ENCODE measurements at regions not wholly inside any gene's neighbourhood (a gene's known extent, or its start where the extent isn't known, plus 50 kb on each side); places are given as distances from the start of the nearest gene placed in this dataset.

- H3K4me3 Mint-ChIP-seq, result no peak overlapping the region
- no peak overlapping the region for H3K27ac Mint-ChIP-seq
- H3K4me1 Mint-ChIP-seq, result no peaks in the 10 kb centered on the region
- H3K9me3 Mint-ChIP-seq, result no peaks in the 10 kb centered on the region
- H3K36me3 Mint-ChIP-seq (ENCODE audit: low read depth), result no peaks in the 10 kb centered on the region
- no peak for ATAC-seq (replicated peaks)
- H3K27me3 Mint-ChIP-seq, result peaks cover 7% of the 10 kb centered on the region
These were observed 309.7 kb upstream of the MYT1L start for GRCh38 chr2:2640818-2641217.

DNA sequence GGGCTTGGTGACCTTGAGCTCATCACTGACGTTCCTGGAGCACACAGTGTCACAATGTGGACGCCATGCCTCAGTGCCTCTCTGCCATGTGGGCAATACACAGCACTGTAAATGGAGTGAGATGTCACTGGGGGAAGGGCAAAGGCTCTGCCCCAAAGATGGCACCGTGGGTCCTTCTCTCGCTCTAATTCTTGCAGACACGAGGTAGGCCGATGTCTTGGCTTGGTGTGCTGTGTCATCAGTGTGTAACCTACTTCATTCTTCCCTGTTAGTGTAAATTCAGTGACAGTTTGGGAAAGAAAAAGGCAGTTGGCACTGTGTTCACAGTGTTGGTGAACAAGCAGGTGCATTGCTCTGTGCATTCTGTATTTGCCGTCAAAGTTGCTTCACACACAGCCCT lies 309.3 kb upstream of the MYT1L start:
- Mint-ChIP-seq H3K4me3 (no peak overlapping the region), H3K27ac (no peak overlapping the region), H3K4me1 (no peaks in the 10 kb centered on the region), H3K9me3 (no peaks in the 10 kb centered on the region), H3K36me3 (ENCODE audit: low read depth) (no peaks in the 10 kb centered on the region), H3K27me3 (peaks cover 7% of the 10 kb centered on the region)
- no peak for ATAC-seq (replicated peaks)

DNA sequence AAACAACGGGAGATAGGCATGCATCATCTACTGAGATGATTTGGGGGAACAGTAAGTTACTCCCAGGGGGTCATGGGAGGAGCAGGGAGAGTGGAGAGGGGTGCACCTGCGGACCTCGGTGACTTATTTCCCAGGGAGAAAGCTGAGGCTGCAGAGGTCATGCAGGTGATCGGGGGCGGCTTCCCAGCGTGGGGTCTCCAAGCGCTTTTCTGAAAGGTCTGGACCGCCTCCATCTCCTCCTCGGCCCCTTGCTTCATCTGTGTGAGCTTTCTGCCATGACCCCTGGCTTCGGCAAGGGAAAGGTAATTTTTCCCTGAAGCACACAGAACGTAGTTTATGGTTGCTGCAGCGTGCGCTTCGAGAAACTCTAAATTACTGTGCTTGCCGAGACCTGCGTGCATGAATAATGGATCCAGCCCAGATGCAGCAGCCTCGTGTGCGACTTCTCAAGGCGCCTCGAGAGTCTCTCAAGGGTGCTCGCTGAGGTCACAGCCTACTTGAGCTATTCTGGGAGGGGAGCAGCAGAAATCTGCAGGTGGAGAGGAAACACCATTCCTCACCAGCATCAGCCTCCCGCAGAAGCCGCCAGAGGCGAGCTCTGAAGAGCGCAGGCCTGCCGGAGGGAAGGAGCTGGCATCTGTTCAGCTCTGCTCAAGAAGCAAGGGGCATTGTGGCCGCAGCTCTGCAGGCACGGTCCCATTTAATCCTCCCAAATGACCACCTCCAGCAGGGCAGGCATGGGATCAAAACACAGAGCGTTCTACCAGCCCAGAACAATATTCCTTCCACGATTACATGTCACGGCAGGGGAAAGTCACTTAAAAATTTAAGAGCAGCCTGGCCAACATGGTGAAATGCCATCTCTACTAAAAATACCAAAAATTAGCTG lies 308.4 kb upstream of the MYT1L start:
- Mint-ChIP-seq H3K9me3 (no peaks in the 10 kb centered on the region), H3K4me1 (no peaks in the 10 kb centered on the region), H3K27me3 (peaks cover 9% of the 10 kb centered on the region), H3K4me3 (no peak overlapping the region), H3K36me3 (ENCODE audit: low read depth) (no peaks in the 10 kb centered on the region), H3K27ac (no peak overlapping the region)
- no peak for ATAC-seq (replicated peaks)

- ATAC-seq (replicated peaks), result no peak
- H3K36me3 Mint-ChIP-seq (ENCODE audit: low read depth), result no peaks in the 10 kb centered on the region
- no peaks in the 10 kb centered on the region for H3K9me3 Mint-ChIP-seq
- H3K4me1 Mint-ChIP-seq, result no peaks in the 10 kb centered on the region
- H3K27ac Mint-ChIP-seq, result no peak overlapping the region
- peaks cover 13% of the 10 kb centered on the region for H3K27me3 Mint-ChIP-seq
- H3K4me3 Mint-ChIP-seq, result no peak overlapping the region
These were observed 307.6 kb upstream of the MYT1L start for GRCh38 chr2:2638547-2639220.

- no peaks in the 10 kb centered on the region for H3K36me3 Mint-ChIP-seq (ENCODE audit: low read depth)
- H3K9me3 Mint-ChIP-seq, result no peaks in the 10 kb centered on the region
These were observed 305.7 kb upstream of the MYT1L start for GRCh38 chr2:2636813-2637212.

GRCh38 chr2:2635025-2635528 lies 304.0 kb upstream of the MYT1L start:
- Mint-ChIP-seq H3K4me3 (no peak overlapping the region), H3K27ac (no peak overlapping the region), H3K27me3 (peaks cover 23% of the 10 kb centered on the region), H3K9me3 (no peaks in the 10 kb centered on the region), H3K4me1 (no peaks in the 10 kb centered on the region), H3K36me3 (ENCODE audit: low read depth) (no peaks in the 10 kb centered on the region)
- ATAC-seq (replicated peaks), result no peak

More at GRCh38 chr2:2636813-2637212, 305.7 kb upstream of the MYT1L start:
- Mint-ChIP-seq H3K27ac (no peak overlapping the region), H3K27me3 (peaks cover 18% of the 10 kb centered on the region), H3K4me1 (no peaks in the 10 kb centered on the region), H3K4me3 (no peak overlapping the region)
- no peak for ATAC-seq (replicated peaks)

GRCh38 chr2:2633017-2633416 lies 301.9 kb upstream of the MYT1L start:
- peaks cover 19% of the 10 kb centered on the region for H3K27me3 Mint-ChIP-seq
- no peak overlapping the region for H3K27ac Mint-ChIP-seq
- no peaks in the 10 kb centered on the region for H3K4me1 Mint-ChIP-seq
- H3K4me3 Mint-ChIP-seq, result no peak overlapping the region
- ATAC-seq (replicated peaks), result no peak
- no peaks in the 10 kb centered on the region for H3K9me3 Mint-ChIP-seq
- no peaks in the 10 kb centered on the region for H3K36me3 Mint-ChIP-seq (ENCODE audit: low read depth)

GRCh38 chr2:2623939-2624338 lies 292.9 kb upstream of the MYT1L start:
- H3K9me3 Mint-ChIP-seq, result no peaks in the 10 kb centered on the region
- peaks cover 10% of the 10 kb centered on the region for H3K27me3 Mint-ChIP-seq
- no peak overlapping the region for H3K4me3 Mint-ChIP-seq
- ATAC-seq (replicated peaks), result no peak
- no peak overlapping the region for H3K27ac Mint-ChIP-seq
- H3K36me3 Mint-ChIP-seq (ENCODE audit: low read depth), result no peaks in the 10 kb centered on the region
- H3K4me1 Mint-ChIP-seq, result no peaks in the 10 kb centered on the region

GRCh38 chr2:2621855-2622254 lies 290.8 kb upstream of the MYT1L start:
- Mint-ChIP-seq H3K4me1 (no peaks in the 10 kb centered on the region), H3K4me3 (no peak overlapping the region), H3K9me3 (no peaks in the 10 kb centered on the region), H3K36me3 (ENCODE audit: low read depth) (no peaks in the 10 kb centered on the region), H3K27me3 (peaks cover 19% of the 10 kb centered on the region), H3K27ac (no peak overlapping the region)
- ATAC-seq (replicated peaks), result no peak

DNA sequence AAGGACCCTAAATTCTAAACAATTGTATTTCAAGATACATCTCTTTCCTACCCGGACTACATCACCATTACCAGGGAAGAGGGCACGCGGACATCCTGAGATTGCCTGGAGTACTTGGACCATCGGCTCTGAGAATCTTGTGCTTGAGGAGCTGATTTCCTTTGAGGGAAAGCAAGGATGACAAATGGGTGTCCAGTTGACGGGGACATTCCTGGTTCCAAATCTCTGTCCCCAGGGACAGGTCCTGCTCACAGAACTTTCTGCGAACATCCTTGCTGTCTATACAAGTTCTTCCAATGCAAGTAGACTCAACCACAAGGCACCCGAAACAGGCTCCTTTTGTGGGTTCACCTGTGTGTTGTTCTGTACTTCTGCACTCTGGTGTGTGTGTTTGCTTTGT lies 289.5 kb upstream of the MYT1L start:
- Mint-ChIP-seq H3K4me1 (no peaks in the 10 kb centered on the region), H3K27me3 (peaks cover 29% of the 10 kb centered on the region), H3K36me3 (ENCODE audit: low read depth) (no peaks in the 10 kb centered on the region), H3K27ac (no peak overlapping the region), H3K9me3 (no peaks in the 10 kb centered on the region), H3K4me3 (no peak overlapping the region)
- ATAC-seq (replicated peaks), result no peak

DNA sequence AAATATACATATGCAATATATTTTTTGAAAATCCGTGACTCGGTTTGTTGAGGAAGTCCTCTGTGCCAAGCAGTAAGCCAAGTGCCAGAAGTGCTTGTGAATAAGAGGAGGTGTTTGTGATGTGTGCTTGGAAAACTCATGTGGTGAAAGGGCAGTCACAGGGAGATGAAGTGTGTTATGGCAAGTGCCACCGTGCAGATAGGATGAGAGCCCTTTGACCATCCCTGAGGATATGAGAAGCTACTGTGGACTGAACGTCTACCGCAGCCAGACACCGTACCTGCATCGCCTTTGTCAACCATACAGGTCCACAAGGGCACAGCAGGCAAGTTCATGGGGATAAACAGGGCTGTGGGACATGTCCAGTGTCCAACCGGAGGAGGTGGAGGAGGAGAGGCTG lies 288.9 kb upstream of the MYT1L start:
- H3K27ac Mint-ChIP-seq, result no peak overlapping the region
- H3K27me3 Mint-ChIP-seq, result peaks cover 30% of the 10 kb centered on the region
- H3K9me3 Mint-ChIP-seq, result no peaks in the 10 kb centered on the region
- ATAC-seq (replicated peaks), result no peak
- H3K4me3 Mint-ChIP-seq, result no peak overlapping the region
- H3K36me3 Mint-ChIP-seq (ENCODE audit: low read depth), result no peaks in the 10 kb centered on the region
- no peaks in the 10 kb centered on the region for H3K4me1 Mint-ChIP-seq

DNA sequence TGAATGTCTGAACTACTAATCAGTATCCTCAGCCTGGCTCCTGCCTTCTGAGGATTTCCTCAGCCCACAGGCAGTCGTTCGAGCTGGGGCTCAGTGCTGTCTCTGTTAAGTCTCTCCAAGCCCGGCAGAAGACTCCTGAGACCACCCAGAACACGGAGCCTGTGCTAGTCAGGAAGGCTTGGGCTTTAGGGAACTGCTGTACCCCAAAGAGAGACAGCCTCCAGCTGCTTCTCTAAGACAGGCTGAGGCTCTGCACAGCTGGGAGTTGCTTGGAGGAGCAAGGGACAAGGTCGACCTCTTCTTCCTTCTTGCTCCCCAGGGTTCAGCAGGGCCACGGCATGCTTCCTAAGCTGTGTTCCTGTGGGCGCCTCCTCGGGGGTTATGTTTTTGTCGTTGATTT lies 283.4 kb upstream of the MYT1L start:
- Mint-ChIP-seq H3K9me3 (peaks cover 4% of the 10 kb centered on the region), H3K36me3 (ENCODE audit: low read depth) (no peaks in the 10 kb centered on the region), H3K27ac (no peak overlapping the region), H3K4me1 (no peaks in the 10 kb centered on the region), H3K4me3 (no peak overlapping the region), H3K27me3 (peaks cover 20% of the 10 kb centered on the region)
- ATAC-seq (replicated peaks), result no peak

- Mint-ChIP-seq H3K27ac (peak overlapping the region; percentile 70), H3K9me3 (peaks cover 4% of the 10 kb centered on the region), H3K36me3 (ENCODE audit: low read depth) (no peaks in the 10 kb centered on the region), H3K27me3 (peaks cover 24% of the 10 kb centered on the region), H3K4me3 (peak overlapping the region; percentile 76), H3K4me1 (no peaks in the 10 kb centered on the region)
- ATAC-seq (replicated peaks), result peak; percentile 99
These were observed 282.5 kb upstream of the MYT1L start for GRCh38 chr2:2613279-2614199.

GRCh38 chr2:2610751-2611150 lies 279.7 kb upstream of the MYT1L start:
- Mint-ChIP-seq H3K27ac (no peak overlapping the region), H3K9me3 (peaks cover 4% of the 10 kb centered on the region), H3K4me3 (no peak overlapping the region), H3K36me3 (ENCODE audit: low read depth) (no peaks in the 10 kb centered on the region), H3K4me1 (no peaks in the 10 kb centered on the region), H3K27me3 (peaks cover 15% of the 10 kb centered on the region)
- no peak for ATAC-seq (replicated peaks)

All from activated T-helper 17 cell treated with anti-CD3 and anti-CD28 coated beads, Interleukin-2, amount 50 U/mL, for 72 hours (primary cell).